GM04503 (cell line): ENCODE measurements at regions not wholly inside any gene's neighbourhood (a gene's known extent, or its start where the extent isn't known, plus 50 kb on each side); places are given as distances from the start of the nearest gene placed in this dataset.

Experiments
- DNase-seq: peaks from one replicate; pipeline ENCODE4 v3.0.0-alpha.2; 2012; ENCODE audit warnings: low read depth

DNA sequence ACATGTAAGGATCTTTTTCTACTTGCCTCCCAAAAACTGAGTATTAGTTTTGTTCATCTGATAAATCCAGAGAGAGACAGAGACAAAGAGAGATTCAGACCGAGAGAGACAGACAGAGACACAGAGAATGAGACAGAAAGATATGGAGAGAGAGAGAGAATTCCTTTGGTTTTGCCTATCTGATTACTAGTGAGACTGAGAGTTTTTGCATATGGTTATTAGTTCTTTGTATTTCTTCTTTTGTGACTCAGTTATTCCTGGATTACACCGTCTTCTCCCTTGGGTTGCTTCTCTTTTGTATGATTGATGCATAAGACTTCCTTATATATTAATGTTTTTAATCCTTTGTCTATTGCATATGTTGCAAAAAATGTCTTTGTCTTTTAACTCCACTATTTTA, 91.2 kb upstream of the SPATA31C2 start:
- DNase-seq, result no peak

DNA sequence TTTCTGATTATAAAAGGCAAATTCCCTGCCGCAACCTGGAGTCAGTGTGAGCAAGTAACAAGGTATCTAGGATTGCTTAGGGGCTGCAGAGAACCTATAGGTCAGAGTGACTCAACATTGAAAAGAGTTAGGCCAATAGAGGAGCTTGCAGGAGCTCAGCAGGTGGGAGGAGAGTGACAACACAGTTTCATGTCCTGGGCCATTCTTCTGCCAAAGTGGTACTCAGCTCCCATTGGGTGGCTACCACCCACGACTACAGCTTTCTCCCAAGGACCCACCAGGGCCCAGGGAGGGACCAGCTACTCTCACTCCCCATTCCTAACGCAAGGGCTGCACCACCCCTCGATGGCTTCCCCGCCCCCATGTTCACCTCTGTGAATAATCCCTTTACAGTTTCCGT, 86.7 kb upstream of the SPATA31C2 start:
- DNase-seq, result no peak

DNA sequence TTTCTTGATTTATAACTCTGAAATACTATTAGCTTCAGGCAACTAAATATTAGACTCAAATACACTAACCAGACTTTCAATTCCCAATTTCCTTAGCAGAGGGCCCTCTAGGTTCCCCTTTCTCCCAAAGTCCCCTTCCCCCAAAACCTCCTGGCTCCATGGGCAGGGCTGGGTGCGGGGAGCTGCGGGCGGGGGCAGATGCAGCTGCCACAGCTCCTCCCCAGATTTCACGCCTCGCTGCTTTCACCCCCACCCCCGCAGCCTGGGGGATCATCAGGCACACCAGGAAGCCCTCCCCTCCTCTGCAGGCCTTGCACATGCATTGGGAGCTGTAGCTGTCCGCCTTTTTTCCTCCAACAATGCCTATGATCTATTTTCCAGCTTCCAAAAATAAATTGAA, 82.8 kb upstream of the SPATA31C2 start:
- no peak for DNase-seq

DNA sequence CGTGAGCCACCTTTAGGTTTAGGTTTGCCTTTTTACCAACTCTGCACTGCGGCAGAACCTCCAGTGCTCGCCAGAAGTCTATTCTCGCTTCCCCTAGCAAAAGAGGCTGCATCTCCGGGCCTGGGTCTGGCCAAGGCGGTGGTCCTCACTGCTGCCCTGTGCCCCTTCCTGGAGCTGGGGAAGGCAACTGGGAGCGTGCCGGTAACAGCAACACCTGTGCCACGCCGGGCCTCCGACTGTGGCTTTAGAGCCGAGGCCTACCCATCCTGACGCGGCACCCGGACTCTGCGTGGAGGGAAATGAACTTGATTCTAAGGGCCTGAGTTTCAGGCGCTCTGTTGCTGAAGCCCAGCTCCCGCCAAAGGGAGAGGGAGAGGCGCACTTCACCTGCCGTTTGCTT, 82.4 kb upstream of the SPATA31C2 start:
- no peak for DNase-seq

DNA sequence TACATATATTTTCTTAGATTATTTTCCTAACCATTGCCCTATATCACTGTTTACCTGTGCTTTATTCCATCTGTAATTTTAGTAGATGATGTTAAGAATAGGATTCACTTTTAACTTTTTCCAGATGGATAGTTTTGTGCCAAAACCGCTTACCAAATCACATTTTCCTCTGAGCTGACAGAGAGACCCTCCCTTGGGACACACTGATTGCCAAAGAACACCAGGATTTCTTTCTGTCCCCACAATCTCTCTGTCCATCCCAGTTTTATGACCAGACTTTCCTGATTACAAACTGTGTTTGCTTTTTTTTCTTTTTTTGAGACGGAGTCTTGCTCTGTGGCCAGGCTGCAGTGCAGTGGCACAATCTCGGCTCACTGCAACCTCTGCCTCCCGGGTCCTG, 81.3 kb upstream of the SPATA31C2 start:
- no peak for DNase-seq

DNA sequence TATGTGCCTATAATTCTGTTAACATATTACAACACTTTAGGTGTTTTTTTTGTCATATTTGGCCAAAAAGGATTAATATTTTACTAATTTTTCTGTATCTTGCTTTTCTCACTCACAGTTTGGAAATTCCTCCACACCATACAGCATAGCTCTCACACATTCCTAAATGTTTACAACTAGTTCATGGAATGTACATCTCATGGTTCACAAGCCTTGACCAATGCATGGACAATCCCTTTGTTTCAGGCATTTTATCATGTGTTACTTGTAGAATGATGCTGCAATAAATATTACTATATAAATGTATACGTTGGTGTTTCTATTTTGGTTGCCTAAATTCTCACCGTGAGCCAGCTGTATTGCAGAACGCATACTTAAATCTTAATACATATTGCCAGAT, 80.5 kb upstream of the SPATA31C2 start:
- no peak for DNase-seq

DNA sequence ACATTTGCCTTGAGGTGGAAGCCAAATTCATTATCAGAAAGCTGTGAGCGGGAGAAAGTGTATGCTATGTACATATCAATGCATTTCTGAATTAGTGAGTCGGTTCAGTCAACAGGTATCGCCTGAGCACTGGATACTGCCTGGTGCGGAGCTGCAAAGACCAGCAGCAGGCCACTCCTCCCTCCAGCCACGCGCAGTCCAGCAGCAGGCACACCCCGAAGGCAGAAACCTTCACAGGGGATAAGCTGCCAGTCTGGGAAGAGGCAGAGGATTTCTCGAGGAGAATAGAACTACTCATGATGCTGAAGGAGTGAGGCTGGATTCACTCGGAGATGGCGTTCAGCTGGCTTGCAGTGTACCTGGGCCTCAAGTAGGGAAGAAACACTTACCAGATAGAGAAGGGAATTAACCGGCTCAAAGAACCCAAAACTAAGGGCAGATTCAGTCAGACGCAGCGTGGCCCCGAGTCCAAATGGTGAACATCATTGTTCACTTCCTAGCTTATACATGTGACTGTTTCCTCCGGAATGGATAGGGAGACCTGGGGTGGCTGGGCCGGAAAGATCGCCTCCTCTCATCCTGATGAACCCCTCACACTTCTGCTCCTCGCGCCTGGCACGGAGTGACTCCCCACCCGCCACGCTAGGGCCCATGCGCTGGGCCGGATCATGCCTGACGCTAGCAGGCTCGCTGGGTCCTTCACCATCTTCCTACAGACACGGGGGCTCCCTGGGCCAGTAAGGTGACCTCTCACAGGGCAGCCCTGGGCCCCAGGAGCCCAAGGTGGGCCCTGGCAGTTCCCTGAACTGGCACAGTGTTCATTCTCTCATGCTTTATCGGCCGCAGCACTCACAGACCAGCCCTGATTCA, 78.1 kb upstream of the SPATA31C2 start:
- DNase-seq, result no peak

DNA sequence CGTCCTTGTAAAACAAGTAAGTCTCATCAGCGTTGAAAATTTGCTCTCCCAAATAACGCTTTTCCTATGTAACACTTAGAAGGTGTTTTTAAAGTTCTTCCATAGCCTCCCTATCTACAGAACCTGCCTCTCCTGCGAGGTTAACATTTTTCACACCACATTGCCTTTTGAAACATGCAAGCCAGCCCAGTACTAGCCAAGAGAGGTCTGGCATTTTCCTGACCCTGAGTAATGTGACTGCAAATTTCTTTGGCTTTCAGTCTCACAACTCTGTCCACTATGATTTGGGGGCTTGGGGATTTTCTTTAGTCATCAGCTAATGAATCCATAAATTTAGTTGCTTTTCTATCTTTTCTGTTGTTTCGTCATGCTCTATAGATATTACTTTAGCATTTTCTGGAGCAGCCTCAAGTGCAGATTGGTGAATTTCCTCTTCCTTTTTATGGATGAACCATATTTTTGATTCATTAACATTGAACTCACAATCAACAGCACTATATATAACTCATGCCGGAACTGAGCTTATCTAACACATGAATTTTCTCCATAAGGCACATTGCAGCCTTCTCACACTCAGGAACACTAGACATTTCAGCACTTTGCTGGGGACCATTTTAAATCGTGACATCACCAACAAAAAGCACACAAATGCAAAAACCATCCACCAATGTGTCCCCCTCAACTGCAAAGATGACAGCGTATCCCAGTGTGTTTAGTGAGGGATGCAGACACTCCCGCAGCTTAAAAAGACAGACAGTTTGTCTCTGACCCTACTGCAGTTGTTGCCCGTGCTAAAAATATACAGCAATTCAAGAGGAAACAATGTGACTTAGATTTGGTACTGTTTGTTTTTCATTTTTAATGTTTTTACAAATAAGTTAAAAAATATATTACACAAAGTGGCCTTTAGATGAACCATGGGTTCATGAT, 77.2 kb upstream of the SPATA31C2 start:
- DNase-seq, result no peak

DNA sequence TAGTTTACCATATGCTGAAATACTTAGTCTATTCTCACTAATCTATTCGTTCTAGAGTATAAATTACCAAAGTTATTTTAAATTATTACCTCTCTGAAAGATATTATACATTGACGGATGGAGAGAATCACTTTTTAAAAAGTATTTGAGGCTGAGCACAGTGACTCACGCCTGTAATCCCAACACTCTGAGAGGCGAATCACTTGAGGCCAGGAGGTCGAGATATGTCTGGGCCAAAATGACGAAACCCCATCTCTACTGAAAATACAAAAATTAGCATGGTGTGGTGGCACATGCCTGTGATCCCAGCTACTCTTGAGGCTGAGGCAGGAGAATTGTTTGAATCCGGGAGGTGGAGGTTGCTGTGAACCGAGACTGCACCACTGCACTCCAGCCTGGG, 64.0 kb upstream of the SPATA31C2 start:
- DNase-seq, result no peak

DNA sequence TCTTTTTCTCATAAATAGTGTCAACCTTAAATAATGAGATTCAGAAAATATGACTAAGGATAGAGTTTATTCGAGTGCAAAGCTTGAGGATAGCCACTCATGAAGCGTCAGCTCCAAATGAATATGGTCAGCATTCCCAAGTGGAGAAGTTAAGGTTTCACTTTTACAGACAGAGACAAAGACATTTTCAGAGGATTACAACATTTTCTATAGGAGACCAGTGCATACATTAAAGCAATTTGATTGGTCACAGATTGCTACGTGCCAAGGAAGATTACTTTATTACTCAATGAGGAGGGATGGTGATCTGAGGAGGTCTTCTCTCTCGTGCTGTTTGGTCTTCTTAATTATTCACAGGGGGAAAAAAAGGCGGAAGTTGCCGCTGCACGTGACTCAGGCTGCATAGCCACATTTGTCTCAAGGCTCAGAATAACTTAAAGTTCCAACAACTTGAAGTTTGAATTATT, 60.1 kb upstream of the SPATA31C2 start:
- DNase-seq, result no peak

DNA sequence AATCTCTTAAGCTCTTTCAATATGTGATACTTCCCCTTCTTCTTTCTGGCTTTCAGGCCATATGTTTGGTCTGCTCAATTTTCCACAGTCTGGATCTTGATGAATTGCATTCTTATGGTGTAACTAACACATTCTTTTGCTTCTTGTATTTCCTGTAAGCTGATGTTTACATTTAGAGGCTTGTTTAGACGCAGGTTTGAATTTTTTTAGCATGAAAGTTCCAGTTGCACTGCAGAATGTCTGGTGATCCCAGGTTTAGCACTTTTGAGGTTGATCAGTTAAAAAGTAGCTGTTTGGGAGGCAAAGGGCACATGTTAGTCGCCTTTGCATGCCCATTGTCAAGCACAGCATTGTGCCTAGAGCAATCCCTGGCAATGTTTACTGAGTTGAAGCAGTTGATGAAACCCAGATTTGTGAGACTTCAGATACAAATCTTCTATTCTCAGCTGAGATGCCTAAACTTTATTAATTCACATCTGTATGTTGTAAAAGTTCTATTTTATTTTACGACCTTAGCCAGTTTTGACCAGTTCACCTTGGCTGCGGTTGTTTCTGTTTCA, 59.6 kb upstream of the SPATA31C2 start:
- DNase-seq, result peak; percentile 96

DNA sequence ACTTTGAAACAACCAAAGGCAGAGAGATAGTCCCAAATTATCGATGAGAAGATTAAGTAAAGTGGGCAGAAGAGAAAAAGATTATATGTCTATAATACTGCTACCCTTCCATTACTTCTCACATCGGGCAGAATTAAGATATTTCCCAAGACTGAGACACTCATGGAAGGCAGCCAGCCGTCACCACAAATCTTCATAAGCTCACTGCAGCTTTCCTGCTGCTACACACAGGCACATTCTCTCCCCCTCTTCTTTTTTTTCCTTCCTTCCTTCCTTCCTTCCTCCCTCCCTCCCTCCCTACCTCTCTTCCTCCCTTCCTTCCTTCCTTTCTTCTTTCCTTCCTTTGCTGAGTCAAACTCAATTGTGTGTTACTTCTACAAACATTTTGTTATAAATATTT, 58.7 kb upstream of the SPATA31C2 start:
- peak; percentile 41 for DNase-seq

DNA sequence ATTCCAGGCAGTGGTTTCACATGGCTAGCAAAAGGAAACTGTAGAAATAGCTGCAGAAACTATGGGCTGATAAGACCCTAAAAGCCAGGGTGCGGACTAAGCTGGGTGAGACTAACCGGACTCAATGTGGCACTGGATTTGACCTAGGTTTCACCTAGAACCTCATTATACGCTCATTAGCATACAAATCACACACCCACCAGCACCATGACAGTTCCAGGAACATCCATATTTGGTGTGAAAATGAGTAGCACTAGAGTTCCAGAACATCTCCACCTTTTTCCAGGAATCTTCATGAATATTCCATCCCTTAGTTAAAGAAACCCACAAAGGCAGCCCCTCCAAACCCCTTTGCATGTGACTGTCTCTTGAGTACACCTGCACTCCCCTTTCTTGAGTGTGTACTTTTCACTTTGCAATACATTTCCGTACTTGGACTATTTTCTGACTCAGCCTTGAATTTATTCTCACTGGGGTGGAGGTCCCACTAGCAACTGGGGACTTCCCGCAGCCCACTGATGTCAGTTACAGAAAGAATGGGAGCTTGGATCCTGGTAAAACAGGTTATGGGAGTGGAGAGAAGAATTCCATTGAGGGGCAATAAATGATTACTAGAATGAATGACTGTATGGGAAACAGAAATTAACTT, 58.0 kb upstream of the SPATA31C2 start:
- DNase-seq, result no peak

DNA sequence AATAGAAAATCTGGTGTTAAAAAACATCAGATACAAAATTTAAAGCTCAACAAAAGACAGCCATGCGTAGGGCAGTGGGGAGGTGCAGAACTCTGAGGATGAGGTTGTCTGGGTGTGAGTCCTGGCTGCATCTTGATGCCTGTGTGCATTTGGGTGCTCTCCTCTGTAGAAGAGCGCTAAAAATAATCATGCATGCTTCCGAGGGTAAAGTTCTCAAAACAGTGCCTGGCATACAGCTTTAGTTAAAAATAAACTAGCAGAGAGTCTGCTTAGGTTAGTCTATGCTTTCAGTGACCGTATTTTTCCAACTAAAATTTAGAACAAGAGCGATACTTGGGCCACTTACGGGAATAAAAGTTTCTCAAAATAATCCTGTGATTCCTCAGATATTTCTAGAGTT, 55.5 kb upstream of the SPATA31C2 start:
- no peak for DNase-seq

DNA sequence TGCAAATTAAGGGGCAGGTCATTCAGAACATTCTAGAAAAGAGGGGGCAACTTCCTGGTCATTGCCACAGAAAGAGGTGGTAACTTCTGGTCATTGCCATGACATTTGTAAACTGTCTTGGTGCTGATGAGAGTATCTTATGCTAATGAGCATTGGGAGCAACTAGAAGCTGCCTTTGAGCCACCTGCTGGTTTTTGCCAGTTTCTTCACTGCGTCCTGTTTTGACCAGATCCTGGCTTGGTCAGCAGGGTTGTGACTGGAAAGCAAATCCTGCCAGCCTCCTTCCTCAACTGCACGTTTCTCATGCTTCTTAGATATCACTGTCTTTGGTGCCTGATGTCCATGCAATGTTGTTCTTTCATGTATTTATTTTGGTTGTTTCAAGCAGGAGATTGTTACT, 53.2 kb upstream of the SPATA31C2 start:
- no peak for DNase-seq

DNA sequence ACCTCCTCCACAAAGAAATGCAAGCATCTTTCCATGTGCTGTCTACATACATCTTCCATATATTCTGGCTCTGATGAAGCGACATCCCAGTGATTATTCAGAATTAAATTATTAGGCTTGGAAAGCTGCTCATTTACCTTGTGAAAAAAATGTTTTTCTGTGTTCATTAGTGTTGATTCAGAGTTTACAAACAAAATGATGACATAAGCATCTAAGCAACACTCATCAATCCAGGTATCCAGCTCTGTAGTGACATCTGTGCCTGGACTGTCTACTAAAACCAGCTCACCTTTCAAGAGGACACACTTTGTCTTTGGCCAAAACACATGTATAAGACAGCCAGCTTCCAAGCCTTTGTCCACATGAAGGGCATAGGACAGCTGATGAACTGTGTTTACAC, 51.1 kb upstream of the SPATA31C2 start:
- DNase-seq, result no peak
